T-helper 17 cell (primary cell): ENCODE measurements at regions not wholly inside any gene's neighbourhood (a gene's known extent, or its start where the extent isn't known, plus 50 kb on each side); places are given as distances from the start of the nearest gene placed in this dataset.

ENCODE experiments used
- ATAC-seq: fragments of 150-1000 bp; cut with Tn5 transposase; 2 replicates; pipeline ENCODE4 v1.10.0; 2021; ENCODE audit warnings: mild to moderate bottlenecking, moderate library complexity
- DNase-seq, 3 donors: peaks; one replicate each; pipeline versions ENCODE4 v3.0.0 to v3.0.0-alpha.2; 2020 to 2021
- H3K9me3 ChIP-seq: one replicate; pipeline ENCODE4 v1.7.0; 2013; ENCODE audit warnings: low read length, mild to moderate bottlenecking; ENCODE audit not compliant: control insufficient read depth, poor library complexity, severe bottlenecking
- H3K27ac Mint-ChIP-seq: one replicate; pipeline ENCODE4 v1.8.0; 2022; ENCODE audit warnings: mild to moderate bottlenecking, moderate library complexity, mixed read lengths
- H3K27me3 Mint-ChIP-seq: one replicate; pipeline ENCODE4 v1.8.0; 2022; ENCODE audit warnings: mixed read lengths
- H3K36me3 Mint-ChIP-seq: one replicate; pipeline ENCODE4 v1.8.0; 2022; ENCODE audit warnings: low read depth, mixed read lengths
- H3K4me1 Mint-ChIP-seq: one replicate; pipeline ENCODE4 v1.8.0; 2022; ENCODE audit warnings: mild to moderate bottlenecking, mixed read lengths
- H3K4me3 Mint-ChIP-seq: one replicate; pipeline ENCODE4 v1.8.0; 2022; ENCODE audit warnings: mild to moderate bottlenecking, moderate library complexity, mixed read lengths

GRCh38 chr20:20972490-20972889, 133.7 kb downstream of the LINC00237 start:
- no peaks in the 10 kb centered on the region for H3K4me1 Mint-ChIP-seq
- peaks cover 14% of the 10 kb centered on the region for H3K27me3 Mint-ChIP-seq
- no peak overlapping the region for H3K4me3 Mint-ChIP-seq
- no peaks in the 10 kb centered on the region for H3K9me3 ChIP-seq
- ATAC-seq (no peak), DNase-seq (no peak)
- H3K27ac Mint-ChIP-seq: no peak overlapping the region
- no peaks in the 10 kb centered on the region for H3K36me3 Mint-ChIP-seq

GRCh38 chr20:20971810-20972209, 134.3 kb downstream of the LINC00237 start:
- no peaks in the 10 kb centered on the region for H3K4me1 Mint-ChIP-seq

GRCh38 chr20:20970841-20971240, 135.3 kb downstream of the LINC00237 start:
- Mint-ChIP-seq H3K4me3 (no peak overlapping the region), H3K4me1 (no peaks in the 10 kb centered on the region), H3K27ac (no peak overlapping the region), H3K36me3 (no peaks in the 10 kb centered on the region), H3K27me3 (peaks cover 14% of the 10 kb centered on the region)
- ATAC-seq (no peak), DNase-seq (no peak)
- H3K9me3 ChIP-seq: no peaks in the 10 kb centered on the region

More at GRCh38 chr20:20971810-20972209, 134.3 kb downstream of the LINC00237 start:
- DNase-seq (no peak), ATAC-seq (no peak)
- no peaks in the 10 kb centered on the region for H3K9me3 ChIP-seq
- H3K27me3 Mint-ChIP-seq: peaks cover 14% of the 10 kb centered on the region
- H3K36me3 Mint-ChIP-seq: no peaks in the 10 kb centered on the region
- H3K27ac Mint-ChIP-seq: no peak overlapping the region
- no peak overlapping the region for H3K4me3 Mint-ChIP-seq

- Mint-ChIP-seq H3K4me3 (no peak overlapping the region), H3K4me1 (no peaks in the 10 kb centered on the region), H3K27me3 (peaks cover 15% of the 10 kb centered on the region), H3K36me3 (no peaks in the 10 kb centered on the region), H3K27ac (no peak overlapping the region)
- DNase-seq (no peak), ATAC-seq (no peak)
- H3K9me3 ChIP-seq: no peaks in the 10 kb centered on the region
These were observed 136.4 kb downstream of the LINC00237 start for GRCh38 chr20:20969701-20970280.

- H3K36me3 Mint-ChIP-seq: no peaks in the 10 kb centered on the region
- no peaks in the 10 kb centered on the region for H3K9me3 ChIP-seq
- no peak overlapping the region for H3K27ac Mint-ChIP-seq
- no peaks in the 10 kb centered on the region for H3K4me1 Mint-ChIP-seq
- ATAC-seq: no peak
- no peak for DNase-seq
- peaks cover 19% of the 10 kb centered on the region for H3K27me3 Mint-ChIP-seq
- no peak overlapping the region for H3K4me3 Mint-ChIP-seq
These were observed 138.5 kb downstream of the LINC00237 start for GRCh38 chr20:20967564-20968184.

GRCh38 chr20:20966171-20966570, 140.0 kb downstream of the LINC00237 start:
- no peaks in the 10 kb centered on the region for H3K9me3 ChIP-seq
- peaks cover 29% of the 10 kb centered on the region for H3K27me3 Mint-ChIP-seq
- no peaks in the 10 kb centered on the region for H3K36me3 Mint-ChIP-seq
- DNase-seq: no peak
- H3K4me1 Mint-ChIP-seq: no peaks in the 10 kb centered on the region
- ATAC-seq: no peak
- H3K27ac Mint-ChIP-seq: no peak overlapping the region
- H3K4me3 Mint-ChIP-seq: no peak overlapping the region

- peaks cover 37% of the 10 kb centered on the region for H3K27me3 Mint-ChIP-seq
- no peaks in the 10 kb centered on the region for H3K9me3 ChIP-seq
- no peak for ATAC-seq
- no peaks in the 10 kb centered on the region for H3K36me3 Mint-ChIP-seq
- DNase-seq: no peak
- no peaks in the 10 kb centered on the region for H3K4me1 Mint-ChIP-seq
- no peak overlapping the region for H3K4me3 Mint-ChIP-seq
- H3K27ac Mint-ChIP-seq: no peak overlapping the region
These were observed 147.0 kb downstream of the LINC00237 start for GRCh38 chr20:20959031-20959755.

- ATAC-seq (no peak), DNase-seq (no peak)
- H3K36me3 Mint-ChIP-seq: no peaks in the 10 kb centered on the region
- peaks cover 37% of the 10 kb centered on the region for H3K27me3 Mint-ChIP-seq
- H3K9me3 ChIP-seq: no peaks in the 10 kb centered on the region
- H3K27ac Mint-ChIP-seq: no peak overlapping the region
- peaks cover 3% of the 10 kb centered on the region for H3K4me1 Mint-ChIP-seq
- H3K4me3 Mint-ChIP-seq: no peak overlapping the region
These were observed 149.6 kb downstream of the LINC00237 start for GRCh38 chr20:20956513-20956931.

GRCh38 chr20:20955892-20956291, 150.3 kb downstream of the LINC00237 start:
- ATAC-seq (no peak), DNase-seq (no peak)
- Mint-ChIP-seq H3K27ac (no peak overlapping the region), H3K4me1 (peaks cover 3% of the 10 kb centered on the region), H3K36me3 (no peaks in the 10 kb centered on the region), H3K27me3 (peaks cover 40% of the 10 kb centered on the region), H3K4me3 (no peak overlapping the region)
- no peaks in the 10 kb centered on the region for H3K9me3 ChIP-seq

GRCh38 chr20:20953738-20954618, 152.2 kb downstream of the LINC00237 start:
- Mint-ChIP-seq H3K27ac (no peak overlapping the region), H3K27me3 (peaks cover 44% of the 10 kb centered on the region), H3K4me3 (no peak overlapping the region)

GRCh38 chr20:20950620-20951019, 155.5 kb downstream of the LINC00237 start:
- no peaks in the 10 kb centered on the region for H3K36me3 Mint-ChIP-seq
- peaks cover 31% of the 10 kb centered on the region for H3K27me3 Mint-ChIP-seq

More at GRCh38 chr20:20953738-20954618, 152.2 kb downstream of the LINC00237 start:
- no peak for DNase-seq
- peaks cover 3% of the 10 kb centered on the region for H3K4me1 Mint-ChIP-seq
- no peaks in the 10 kb centered on the region for H3K9me3 ChIP-seq
- no peak for ATAC-seq
- no peaks in the 10 kb centered on the region for H3K36me3 Mint-ChIP-seq

GRCh38 chr20:20946122-20946759, 159.9 kb downstream of the LINC00237 start:
- no peaks in the 10 kb centered on the region for H3K9me3 ChIP-seq
- H3K4me3 Mint-ChIP-seq: no peak overlapping the region
- ATAC-seq (no peak), DNase-seq (no peak)
- no peaks in the 10 kb centered on the region for H3K4me1 Mint-ChIP-seq
- H3K27me3 Mint-ChIP-seq: peaks cover 4% of the 10 kb centered on the region
- peak overlapping the region; percentile 14 for H3K27ac Mint-ChIP-seq
- H3K36me3 Mint-ChIP-seq: no peaks in the 10 kb centered on the region

More at GRCh38 chr20:20950620-20951019, 155.5 kb downstream of the LINC00237 start:
- Mint-ChIP-seq H3K27ac (no peak overlapping the region), H3K4me3 (no peak overlapping the region), H3K4me1 (peaks cover 3% of the 10 kb centered on the region)
- ATAC-seq (no peak), DNase-seq (no peak)
- H3K9me3 ChIP-seq: no peaks in the 10 kb centered on the region
